ENCODE measurements at regions not wholly inside any gene's neighbourhood (a gene's known extent, or its start where the extent isn't known, plus 50 kb on each side); places are given as distances from the start of the nearest gene placed in this dataset.
"Not testable (repeated sequence)": the region's sequence is repeated elsewhere in the genome, so short reads cannot be mapped to it uniquely, and the experiment has no call there.

DNA sequence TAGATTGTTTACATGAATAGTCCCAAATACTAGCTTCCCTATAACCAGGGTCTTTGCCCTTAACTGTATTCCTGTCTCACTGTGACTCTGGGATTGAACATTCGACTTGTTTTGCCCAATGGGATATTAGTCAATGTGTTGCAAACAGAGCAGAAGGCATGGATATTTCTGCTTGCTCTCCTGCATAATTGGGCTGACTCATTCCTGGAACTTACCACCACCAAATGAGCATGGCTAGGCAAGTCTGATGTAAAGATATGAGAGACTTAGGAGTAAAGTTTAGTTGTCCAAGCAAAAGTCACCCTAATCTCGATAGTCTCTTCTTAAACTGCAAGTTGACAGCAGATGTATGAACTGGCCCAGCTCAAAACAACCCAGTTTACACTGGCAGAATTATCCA, 273.5 kb upstream of the CCNG1 start:
- Histone ChIP-seq H3K36me3 (no peaks in the 10 kb centered on the region), H3K4me3 (no peak overlapping the region), H3K27me3 (no peaks in the 10 kb centered on the region), H3K27ac (no peak overlapping the region), H3K9me3 (no peaks in the 10 kb centered on the region), H3K4me1 (no peaks in the 10 kb centered on the region)
- DNase-seq (ENCODE audit: low spot score in 2 of 2), result no peak
- no peak for TF ChIP-seq CTCF (IDR thresholded peaks at IDR 0.05)
- intact Hi-C loops (cut with DNase I), result no loop called here

- no peaks in the 10 kb centered on the region for H3K9me3 ChIP-seq
- H3K27ac ChIP-seq, result no peak overlapping the region
- no peaks in the 10 kb centered on the region for H3K4me1 ChIP-seq
- no peaks in the 10 kb centered on the region for H3K36me3 ChIP-seq
- no peak for DNase-seq (ENCODE audit: low spot score in 2 of 2)
- H3K27me3 ChIP-seq, result no peaks in the 10 kb centered on the region
- no peak for TF ChIP-seq CTCF (IDR thresholded peaks at IDR 0.05)
- no peak overlapping the region for H3K4me3 ChIP-seq
- intact Hi-C loops (cut with DNase I), result no loop called here
Observed at GRCh38 chr5:163165277-163165676, 272.1 kb upstream of the CCNG1 start.

- H3K36me3 ChIP-seq; intact Hi-C loops (cut with DNase I); H3K9me3 ChIP-seq; H3K27ac ChIP-seq; H3K27me3 ChIP-seq; H3K4me3 ChIP-seq; DNase-seq (ENCODE audit: low spot score in 2 of 2); H3K4me1 ChIP-seq: not testable (repeated sequence)
Observed at GRCh38 chr5:163170161-163170560, 267.2 kb upstream of the CCNG1 start.

DNA sequence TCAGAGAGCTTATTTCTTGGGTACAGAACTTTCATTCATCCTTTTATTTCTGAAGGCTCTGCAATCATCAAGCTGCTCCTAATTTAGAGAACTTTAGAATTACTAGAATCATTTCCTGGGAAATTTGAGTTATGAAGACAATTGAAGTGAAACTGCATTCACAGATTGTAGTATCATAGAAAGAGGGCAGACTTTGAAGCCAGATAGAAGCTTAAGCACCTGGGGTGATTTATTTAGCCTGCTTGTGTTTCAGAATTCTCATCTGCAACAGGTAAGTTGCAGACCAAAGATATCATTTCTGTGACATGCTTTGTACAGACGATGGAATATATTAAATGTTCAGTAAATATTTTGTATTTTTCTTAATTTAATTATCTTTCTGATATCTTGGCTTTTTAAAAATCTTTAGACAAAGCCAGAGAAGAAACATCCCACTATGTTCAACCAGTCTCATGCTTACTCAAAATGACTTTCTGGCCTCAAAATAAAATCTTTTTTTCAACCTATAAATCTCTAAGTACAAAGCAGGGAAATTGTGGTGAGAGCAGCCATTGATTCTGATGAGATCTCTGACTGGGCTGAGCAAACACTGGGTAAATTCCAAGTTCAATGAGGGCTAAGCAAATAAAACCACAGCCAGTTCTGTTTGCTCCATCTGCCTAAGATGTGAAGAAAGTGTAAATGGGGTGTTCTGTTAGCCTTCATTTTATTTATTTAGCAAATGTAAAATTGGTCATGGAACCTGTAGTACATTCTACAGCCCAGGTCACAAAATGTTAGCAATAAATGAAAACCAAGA, 264.7 kb upstream of the CCNG1 start:
- no peaks in the 10 kb centered on the region for H3K4me1 ChIP-seq

GRCh38 chr5:163177971-163178370, 259.4 kb upstream of the CCNG1 start:
- H3K27ac ChIP-seq, result no peak overlapping the region
- intact Hi-C loops (cut with DNase I), result no loop called here
- no peak overlapping the region for H3K4me3 ChIP-seq
- H3K9me3 ChIP-seq, result no peaks in the 10 kb centered on the region
- DNase-seq (ENCODE audit: low spot score in 2 of 2), result no peak
- no peak for TF ChIP-seq CTCF (IDR thresholded peaks at IDR 0.05)
- no peaks in the 10 kb centered on the region for H3K27me3 ChIP-seq
- H3K36me3 ChIP-seq, result no peaks in the 10 kb centered on the region
- no peaks in the 10 kb centered on the region for H3K4me1 ChIP-seq

More for the DNA sequence above, 264.7 kb upstream of the CCNG1 start:
- no peak for TF ChIP-seq CTCF (IDR thresholded peaks at IDR 0.05)
- no peak overlapping the region for H3K4me3 ChIP-seq
- no peak overlapping the region for H3K27ac ChIP-seq
- no peaks in the 10 kb centered on the region for H3K27me3 ChIP-seq
- DNase-seq (ENCODE audit: low spot score in 2 of 2), result no peak
- no peaks in the 10 kb centered on the region for H3K9me3 ChIP-seq
- no peaks in the 10 kb centered on the region for H3K36me3 ChIP-seq
- intact Hi-C loops (cut with DNase I), result no loop called here

GRCh38 chr5:163185315-163185714, 252.1 kb upstream of the CCNG1 start:
- no peak for DNase-seq (ENCODE audit: low spot score in 2 of 2)
- Histone ChIP-seq H3K36me3 (no peaks in the 10 kb centered on the region), H3K4me3 (no peak overlapping the region), H3K27ac (no peak overlapping the region), H3K27me3 (no peaks in the 10 kb centered on the region), H3K4me1 (no peaks in the 10 kb centered on the region), H3K9me3 (no peaks in the 10 kb centered on the region)
- no peak for TF ChIP-seq CTCF (IDR thresholded peaks at IDR 0.05)
- intact Hi-C loops (cut with DNase I), result no loop called here
